NCI-H460 (cell line): ENCODE measurements at regions not wholly inside any gene's neighbourhood (a gene's known extent, or its start where the extent isn't known, plus 50 kb on each side); places are given as distances from the start of the nearest gene placed in this dataset.
"Not testable (repeated sequence)": the region's sequence is repeated elsewhere in the genome, so short reads cannot be mapped to it uniquely, and the experiment has no call there.

ENCODE experiments used
- DNase-seq: peaks from one replicate; pipeline ENCODE4 v3.0.0-alpha.2; 2016; ENCODE audit warnings: low read depth; ENCODE audit errors: extremely low read depth

GRCh38 chr4:187387739-187388138, 607.8 kb upstream of the ZFP42 start:
- DNase-seq = no peak

- DNase-seq = no peak
Observed at GRCh38 chr4:187389420-187389819, 606.2 kb upstream of the ZFP42 start.

- DNase-seq = no peak
Observed at GRCh38 chr4:187390646-187391045, 604.9 kb upstream of the ZFP42 start.

GRCh38 chr4:187393531-187394344, 601.8 kb upstream of the ZFP42 start:
- no peak for DNase-seq

- DNase-seq = no peak
Observed at GRCh38 chr4:187396106-187396505, 599.5 kb upstream of the ZFP42 start.

GRCh38 chr4:187408447-187408846, 587.1 kb upstream of the ZFP42 start:
- DNase-seq = not testable (repeated sequence)

GRCh38 chr4:187413564-187414358, 581.8 kb upstream of the ZFP42 start:
- no peak for DNase-seq

- no peak for DNase-seq
Observed at GRCh38 chr4:187414716-187415115, 580.9 kb upstream of the ZFP42 start.

- DNase-seq = no peak
Observed at GRCh38 chr4:187415231-187415630, 580.3 kb upstream of the ZFP42 start.

GRCh38 chr4:187416216-187416615, 579.4 kb upstream of the ZFP42 start:
- DNase-seq = no peak

GRCh38 chr4:187417721-187418120, 577.9 kb upstream of the ZFP42 start:
- no peak for DNase-seq

GRCh38 chr4:187422655-187423054, 572.9 kb upstream of the ZFP42 start:
- no peak for DNase-seq

GRCh38 chr4:187424636-187425035, 570.9 kb upstream of the ZFP42 start:
- no peak for DNase-seq

GRCh38 chr4:187426511-187426910, 569.1 kb upstream of the ZFP42 start:
- DNase-seq = no peak

- DNase-seq = no peak
Observed at GRCh38 chr4:187432310-187432709, 563.3 kb upstream of the ZFP42 start.

GRCh38 chr4:187433141-187433540, 562.4 kb upstream of the ZFP42 start:
- no peak for DNase-seq

- no peak for DNase-seq
Observed at GRCh38 chr4:187436251-187436650, 559.3 kb upstream of the ZFP42 start.

- DNase-seq = no peak
Observed at GRCh38 chr4:187444061-187444460, 551.5 kb upstream of the ZFP42 start.

GRCh38 chr4:187449702-187450101, 545.9 kb upstream of the ZFP42 start:
- DNase-seq = no peak

- DNase-seq = no peak
Observed at GRCh38 chr4:187451776-187452175, 543.8 kb upstream of the ZFP42 start.

GRCh38 chr4:187460016-187460415, 535.6 kb upstream of the ZFP42 start:
- no peak for DNase-seq

GRCh38 chr4:187464573-187464972, 531.0 kb upstream of the ZFP42 start:
- no peak for DNase-seq
